ENCODE measurements at regions not wholly inside any gene's neighbourhood (a gene's known extent, or its start where the extent isn't known, plus 50 kb on each side); places are given as distances from the start of the nearest gene placed in this dataset.

DNA sequence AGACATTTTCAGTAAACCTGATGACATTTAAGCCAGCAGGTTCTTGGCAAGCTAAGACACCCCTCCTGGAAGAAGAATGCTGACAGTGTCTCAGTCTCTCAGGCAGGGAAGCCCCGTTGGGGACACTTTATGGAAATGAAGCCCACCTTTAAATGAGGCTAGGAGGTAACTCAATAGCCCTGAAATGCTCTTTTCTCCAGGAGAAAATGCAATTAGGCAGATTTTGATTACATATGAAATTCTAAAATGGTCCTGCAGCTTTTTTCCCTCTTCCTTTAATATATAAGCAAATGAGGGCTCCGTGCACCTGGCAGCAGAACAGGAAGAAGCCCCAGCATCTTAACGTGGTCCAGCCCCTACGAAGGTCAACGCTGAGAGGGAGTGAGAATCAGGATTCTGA lies 65.8 kb upstream of the CHST15 start (continued):
- TF ChIP-seq EZH2phosphoT487 (IDR thresholded peaks at IDR 0.05; ENCODE audit: unreplicated experiment): no peak
- no peak for TF ChIP-seq STAT1 (IDR thresholded peaks at IDR 0.05; ENCODE audit: unreplicated experiment)
- no peak for TF ChIP-seq ZNF331 (CRISPR knock-in tag; IDR thresholded peaks at IDR 0.05; ENCODE audit: low read depth)

DNA sequence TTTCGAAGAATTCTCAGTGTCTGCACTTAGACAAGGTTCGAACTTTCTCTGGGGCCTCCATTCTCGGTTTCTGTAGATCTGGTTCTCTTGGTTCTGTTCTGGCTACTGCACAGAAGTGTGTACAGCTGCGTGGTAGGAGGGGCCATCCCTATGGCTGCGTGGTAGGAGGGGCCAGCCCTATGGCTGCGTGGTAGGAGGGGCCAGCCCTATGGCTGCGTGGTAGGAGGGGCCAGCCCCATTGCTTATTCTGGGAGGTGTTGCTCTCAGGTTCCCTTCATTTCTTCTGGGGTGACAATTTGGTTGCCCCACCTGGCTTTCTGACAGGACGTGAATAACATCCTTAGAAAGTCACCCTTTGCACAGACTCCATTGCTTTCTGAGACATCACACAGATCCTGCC lies 65.2 kb upstream of the CHST15 start:
- Mint-ChIP-seq H3K27me3 (ENCODE audit: insufficient read depth, low read depth, poor library complexity) (peaks cover 9% of the 10 kb centered on the region), H3K4me3 (no peak overlapping the region), H3K9me3 (peaks cover 16% of the 10 kb centered on the region), H3K36me3 (ENCODE audit: low read depth) (peaks cover 12% of the 10 kb centered on the region), H3K27ac (no peak overlapping the region), H3K4me1 (peaks cover 22% of the 10 kb centered on the region)
- Histone ChIP-seq H3K79me2 (replicated peaks; ENCODE audit: insufficient read depth) (no peaks in the 10 kb centered on the region), H3K9me2 (ENCODE audit: insufficient read depth) (no peaks in the 10 kb centered on the region), H3K27me3 (ENCODE audit: insufficient read depth) (no peaks in the 10 kb centered on the region), H3K4me2 (no peak overlapping the region), H3K4me1 (ENCODE audit: insufficient read depth) (peaks cover 18% of the 10 kb centered on the region), H4K20me1 (replicated peaks; ENCODE audit: insufficient read depth) (no peaks in the 10 kb centered on the region), H3K27ac (ENCODE audit: low read depth) (no peak overlapping the region), H3K36me3 (ENCODE audit: insufficient read depth) (no peaks in the 10 kb centered on the region), H3F3A (replicated peaks; ENCODE audit: low read depth) (no peaks in the 10 kb centered on the region), H3K4me3 (no peak overlapping the region), H2AFZ (no peak overlapping the region)
- ATAC-seq (no peak), DNase-seq (ENCODE audit: low spot score) (no peak)
- TF ChIP-seq STAT1 (IDR thresholded peaks at IDR 0.05; ENCODE audit: unreplicated experiment) (no peak), NANOG (IDR thresholded peaks at IDR 0.05; ENCODE audit: borderline replicate concordance) (no peak), JUNB (IDR thresholded peaks at IDR 0.05; ENCODE audit: unreplicated experiment) (no peak), ZNF331 (CRISPR knock-in tag; IDR thresholded peaks at IDR 0.05; ENCODE audit: low read depth) (no peak), EZH2 (IDR thresholded peaks at IDR 0.05; ENCODE audit: low read depth, unreplicated experiment) (no peak), POLR2AphosphoS5 (IDR thresholded peaks at IDR 0.05; ENCODE audit: low read depth) (no peak), EZH2phosphoT487 (IDR thresholded peaks at IDR 0.05; ENCODE audit: unreplicated experiment) (no peak), ZNF114 (CRISPR knock-in tag; IDR thresholded peaks at IDR 0.05) (no peak), CREB1 (CRISPR knock-in tag; IDR thresholded peaks at IDR 0.05; ENCODE audit: low read depth) (no peak)
- TF ChIP-seq, protein P1, sequence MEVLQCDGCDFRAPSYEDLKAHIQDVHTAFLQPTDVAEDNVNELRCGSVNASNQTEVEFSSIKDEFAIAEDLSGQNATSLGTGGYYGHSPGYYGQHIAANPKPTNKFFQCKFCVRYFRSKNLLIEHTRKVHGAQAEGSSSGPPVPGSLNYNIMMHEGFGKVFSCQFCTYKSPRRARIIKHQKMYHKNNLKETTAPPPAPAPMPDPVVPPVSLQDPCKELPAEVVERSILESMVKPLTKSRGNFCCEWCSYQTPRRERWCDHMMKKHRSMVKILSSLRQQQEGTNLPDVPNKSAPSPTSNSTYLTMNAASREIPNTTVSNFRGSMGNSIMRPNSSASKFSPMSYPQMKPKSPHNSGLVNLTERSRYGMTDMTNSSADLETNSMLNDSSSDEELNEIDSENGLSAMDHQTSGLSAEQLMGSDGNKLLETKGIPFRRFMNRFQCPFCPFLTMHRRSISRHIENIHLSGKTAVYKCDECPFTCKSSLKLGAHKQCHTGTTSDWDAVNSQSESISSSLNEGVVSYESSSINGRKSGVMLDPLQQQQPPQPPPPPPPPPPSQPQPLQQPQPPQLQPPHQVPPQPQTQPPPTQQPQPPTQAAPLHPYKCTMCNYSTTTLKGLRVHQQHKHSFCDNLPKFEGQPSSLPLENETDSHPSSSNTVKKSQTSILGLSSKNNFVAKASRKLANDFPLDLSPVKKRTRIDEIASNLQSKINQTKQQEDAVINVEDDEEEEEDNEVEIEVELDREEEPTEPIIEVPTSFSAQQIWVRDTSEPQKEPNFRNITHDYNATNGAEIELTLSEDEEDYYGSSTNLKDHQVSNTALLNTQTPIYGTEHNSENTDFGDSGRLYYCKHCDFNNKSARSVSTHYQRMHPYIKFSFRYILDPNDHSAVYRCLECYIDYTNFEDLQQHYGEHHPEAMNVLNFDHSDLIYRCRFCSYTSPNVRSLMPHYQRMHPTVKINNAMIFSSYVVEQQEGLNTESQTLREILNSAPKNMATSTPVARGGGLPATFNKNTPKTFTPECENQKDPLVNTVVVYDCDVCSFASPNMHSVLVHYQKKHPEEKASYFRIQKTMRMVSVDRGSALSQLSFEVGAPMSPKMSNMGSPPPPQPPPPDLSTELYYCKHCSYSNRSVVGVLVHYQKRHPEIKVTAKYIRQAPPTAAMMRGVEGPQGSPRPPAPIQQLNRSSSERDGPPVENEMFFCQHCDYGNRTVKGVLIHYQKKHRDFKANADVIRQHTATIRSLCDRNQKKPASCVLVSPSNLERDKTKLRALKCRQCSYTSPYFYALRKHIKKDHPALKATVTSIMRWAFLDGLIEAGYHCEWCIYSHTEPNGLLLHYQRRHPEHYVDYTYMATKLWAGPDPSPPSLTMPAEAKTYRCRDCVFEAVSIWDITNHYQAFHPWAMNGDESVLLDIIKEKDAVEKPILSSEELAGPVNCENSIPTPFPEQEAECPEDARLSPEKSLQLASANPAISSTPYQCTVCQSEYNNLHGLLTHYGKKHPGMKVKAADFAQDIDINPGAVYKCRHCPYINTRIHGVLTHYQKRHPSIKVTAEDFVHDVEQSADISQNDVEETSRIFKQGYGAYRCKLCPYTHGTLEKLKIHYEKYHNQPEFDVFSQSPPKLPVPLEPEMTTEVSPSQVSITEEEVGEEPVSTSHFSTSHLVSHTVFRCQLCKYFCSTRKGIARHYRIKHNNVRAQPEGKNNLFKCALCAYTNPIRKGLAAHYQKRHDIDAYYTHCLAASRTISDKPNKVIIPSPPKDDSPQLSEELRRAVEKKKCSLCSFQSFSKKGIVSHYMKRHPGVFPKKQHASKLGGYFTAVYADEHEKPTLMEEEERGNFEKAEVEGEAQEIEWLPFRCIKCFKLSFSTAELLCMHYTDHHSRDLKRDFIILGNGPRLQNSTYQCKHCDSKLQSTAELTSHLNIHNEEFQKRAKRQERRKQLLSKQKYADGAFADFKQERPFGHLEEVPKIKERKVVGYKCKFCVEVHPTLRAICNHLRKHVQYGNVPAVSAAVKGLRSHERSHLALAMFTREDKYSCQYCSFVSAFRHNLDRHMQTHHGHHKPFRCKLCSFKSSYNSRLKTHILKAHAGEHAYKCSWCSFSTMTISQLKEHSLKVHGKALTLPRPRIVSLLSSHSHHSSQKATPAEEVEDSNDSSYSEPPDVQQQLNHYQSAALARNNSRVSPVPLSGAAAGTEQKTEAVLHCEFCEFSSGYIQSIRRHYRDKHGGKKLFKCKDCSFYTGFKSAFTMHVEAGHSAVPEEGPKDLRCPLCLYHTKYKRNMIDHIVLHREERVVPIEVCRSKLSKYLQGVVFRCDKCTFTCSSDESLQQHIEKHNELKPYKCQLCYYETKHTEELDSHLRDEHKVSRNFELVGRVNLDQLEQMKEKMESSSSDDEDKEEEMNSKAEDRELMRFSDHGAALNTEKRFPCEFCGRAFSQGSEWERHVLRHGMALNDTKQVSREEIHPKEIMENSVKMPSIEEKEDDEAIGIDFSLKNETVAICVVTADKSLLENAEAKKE (CRISPR knock-in tag; IDR thresholded peaks at IDR 0.05): no peak
- TF ChIP-seq, protein P2, sequence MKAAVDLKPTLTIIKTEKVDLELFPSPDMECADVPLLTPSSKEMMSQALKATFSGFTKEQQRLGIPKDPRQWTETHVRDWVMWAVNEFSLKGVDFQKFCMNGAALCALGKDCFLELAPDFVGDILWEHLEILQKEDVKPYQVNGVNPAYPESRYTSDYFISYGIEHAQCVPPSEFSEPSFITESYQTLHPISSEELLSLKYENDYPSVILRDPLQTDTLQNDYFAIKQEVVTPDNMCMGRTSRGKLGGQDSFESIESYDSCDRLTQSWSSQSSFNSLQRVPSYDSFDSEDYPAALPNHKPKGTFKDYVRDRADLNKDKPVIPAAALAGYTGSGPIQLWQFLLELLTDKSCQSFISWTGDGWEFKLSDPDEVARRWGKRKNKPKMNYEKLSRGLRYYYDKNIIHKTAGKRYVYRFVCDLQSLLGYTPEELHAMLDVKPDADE (IDR thresholded peaks at IDR 0.05): no peak
- TF ChIP-seq, protein P3, sequence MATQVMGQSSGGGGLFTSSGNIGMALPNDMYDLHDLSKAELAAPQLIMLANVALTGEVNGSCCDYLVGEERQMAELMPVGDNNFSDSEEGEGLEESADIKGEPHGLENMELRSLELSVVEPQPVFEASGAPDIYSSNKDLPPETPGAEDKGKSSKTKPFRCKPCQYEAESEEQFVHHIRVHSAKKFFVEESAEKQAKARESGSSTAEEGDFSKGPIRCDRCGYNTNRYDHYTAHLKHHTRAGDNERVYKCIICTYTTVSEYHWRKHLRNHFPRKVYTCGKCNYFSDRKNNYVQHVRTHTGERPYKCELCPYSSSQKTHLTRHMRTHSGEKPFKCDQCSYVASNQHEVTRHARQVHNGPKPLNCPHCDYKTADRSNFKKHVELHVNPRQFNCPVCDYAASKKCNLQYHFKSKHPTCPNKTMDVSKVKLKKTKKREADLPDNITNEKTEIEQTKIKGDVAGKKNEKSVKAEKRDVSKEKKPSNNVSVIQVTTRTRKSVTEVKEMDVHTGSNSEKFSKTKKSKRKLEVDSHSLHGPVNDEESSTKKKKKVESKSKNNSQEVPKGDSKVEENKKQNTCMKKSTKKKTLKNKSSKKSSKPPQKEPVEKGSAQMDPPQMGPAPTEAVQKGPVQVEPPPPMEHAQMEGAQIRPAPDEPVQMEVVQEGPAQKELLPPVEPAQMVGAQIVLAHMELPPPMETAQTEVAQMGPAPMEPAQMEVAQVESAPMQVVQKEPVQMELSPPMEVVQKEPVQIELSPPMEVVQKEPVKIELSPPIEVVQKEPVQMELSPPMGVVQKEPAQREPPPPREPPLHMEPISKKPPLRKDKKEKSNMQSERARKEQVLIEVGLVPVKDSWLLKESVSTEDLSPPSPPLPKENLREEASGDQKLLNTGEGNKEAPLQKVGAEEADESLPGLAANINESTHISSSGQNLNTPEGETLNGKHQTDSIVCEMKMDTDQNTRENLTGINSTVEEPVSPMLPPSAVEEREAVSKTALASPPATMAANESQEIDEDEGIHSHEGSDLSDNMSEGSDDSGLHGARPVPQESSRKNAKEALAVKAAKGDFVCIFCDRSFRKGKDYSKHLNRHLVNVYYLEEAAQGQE (IDR thresholded peaks at IDR 0.05; ENCODE audit: unreplicated experiment): no peak
- TF ChIP-seq, protein P4, sequence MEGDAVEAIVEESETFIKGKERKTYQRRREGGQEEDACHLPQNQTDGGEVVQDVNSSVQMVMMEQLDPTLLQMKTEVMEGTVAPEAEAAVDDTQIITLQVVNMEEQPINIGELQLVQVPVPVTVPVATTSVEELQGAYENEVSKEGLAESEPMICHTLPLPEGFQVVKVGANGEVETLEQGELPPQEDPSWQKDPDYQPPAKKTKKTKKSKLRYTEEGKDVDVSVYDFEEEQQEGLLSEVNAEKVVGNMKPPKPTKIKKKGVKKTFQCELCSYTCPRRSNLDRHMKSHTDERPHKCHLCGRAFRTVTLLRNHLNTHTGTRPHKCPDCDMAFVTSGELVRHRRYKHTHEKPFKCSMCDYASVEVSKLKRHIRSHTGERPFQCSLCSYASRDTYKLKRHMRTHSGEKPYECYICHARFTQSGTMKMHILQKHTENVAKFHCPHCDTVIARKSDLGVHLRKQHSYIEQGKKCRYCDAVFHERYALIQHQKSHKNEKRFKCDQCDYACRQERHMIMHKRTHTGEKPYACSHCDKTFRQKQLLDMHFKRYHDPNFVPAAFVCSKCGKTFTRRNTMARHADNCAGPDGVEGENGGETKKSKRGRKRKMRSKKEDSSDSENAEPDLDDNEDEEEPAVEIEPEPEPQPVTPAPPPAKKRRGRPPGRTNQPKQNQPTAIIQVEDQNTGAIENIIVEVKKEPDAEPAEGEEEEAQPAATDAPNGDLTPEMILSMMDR (conservative IDR thresholded peaks at IDR 0.05; ENCODE audit: low read depth in 2 of 2): no peak
